ENCODE measurements at regions not wholly inside any gene's neighbourhood (a gene's known extent, or its start where the extent isn't known, plus 50 kb on each side); places are given as distances from the start of the nearest gene placed in this dataset.

DNA sequence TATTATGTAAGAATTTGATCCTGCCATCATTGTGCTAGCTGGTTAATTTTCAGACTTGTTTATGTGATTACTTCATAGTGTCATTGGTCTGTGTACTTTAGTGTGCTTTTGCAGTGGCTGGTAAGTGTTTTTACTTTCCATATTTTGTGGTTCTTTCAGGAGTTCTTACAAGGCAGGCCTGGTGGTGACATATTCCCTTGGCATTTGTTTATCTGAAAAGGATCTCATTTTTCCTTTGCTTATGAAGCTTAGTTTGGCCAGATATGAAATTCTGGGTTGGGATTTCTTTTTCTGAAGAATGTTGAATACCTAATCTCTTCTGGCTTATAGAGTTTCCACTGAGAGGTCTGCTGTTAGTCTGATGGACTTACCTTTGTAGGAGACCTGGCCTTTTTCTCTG lies 72.8 kb upstream of the MC4R start:
- DNase-seq (ENCODE audit: low spot score) = no peak

DNA sequence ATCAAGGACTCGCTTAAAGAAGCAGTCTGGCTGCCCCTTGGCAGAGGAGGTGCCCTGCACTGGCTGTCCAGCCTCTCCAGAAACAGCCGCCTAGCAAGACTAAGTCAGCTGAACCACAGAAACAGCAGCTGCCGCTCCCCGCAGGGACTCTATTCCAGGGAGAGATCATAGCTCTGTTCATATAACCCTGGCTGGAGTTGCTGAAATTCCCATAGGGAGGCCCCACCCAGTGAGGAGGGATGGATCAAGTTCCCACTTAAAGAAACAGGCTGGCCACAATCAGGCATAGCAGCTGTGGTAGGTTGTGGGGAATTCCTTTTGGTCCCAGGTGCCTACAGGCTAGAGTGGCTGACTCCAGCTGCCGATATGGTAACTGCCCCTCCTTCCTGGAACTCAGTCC lies 74.2 kb upstream of the MC4R start:
- no peak for DNase-seq (ENCODE audit: low spot score)

DNA sequence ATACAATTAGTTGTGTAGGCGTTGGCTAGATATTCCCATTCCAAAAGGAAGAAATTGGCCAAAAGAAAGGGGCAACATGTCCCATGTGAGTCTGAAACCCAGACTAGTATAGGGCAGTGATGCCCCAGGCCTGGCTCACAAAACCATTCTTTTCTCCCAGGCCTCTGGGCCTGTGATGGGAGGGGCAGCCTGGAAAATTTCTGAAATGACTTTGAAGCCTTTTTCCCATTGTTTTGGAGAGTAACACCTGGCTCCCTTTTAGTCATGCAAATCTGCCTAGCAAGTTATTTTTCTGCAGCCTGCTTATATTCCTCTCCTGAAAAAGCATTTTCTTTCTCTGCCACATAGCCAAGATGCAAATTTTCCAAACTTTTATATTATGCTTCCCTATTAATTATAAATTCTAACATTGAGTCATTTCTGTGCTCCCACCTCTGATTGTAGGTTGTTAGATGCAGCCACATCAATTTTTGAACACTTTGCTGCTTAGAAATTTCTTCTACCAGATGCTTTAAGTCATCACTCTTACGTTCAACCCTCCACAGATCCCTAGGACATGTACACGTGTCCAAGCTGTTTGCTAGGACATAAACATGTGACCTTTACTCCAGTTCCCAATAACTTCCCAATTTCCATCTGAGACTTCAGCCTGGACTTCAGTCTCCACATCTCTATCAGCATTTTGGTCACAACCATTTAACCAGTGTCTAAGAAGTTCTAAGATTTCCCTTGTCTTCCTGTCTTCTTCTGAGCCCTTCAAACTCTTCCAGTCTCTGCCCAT lies 76.1 kb upstream of the MC4R start:
- DNase-seq (ENCODE audit: low spot score) = no peak

DNA sequence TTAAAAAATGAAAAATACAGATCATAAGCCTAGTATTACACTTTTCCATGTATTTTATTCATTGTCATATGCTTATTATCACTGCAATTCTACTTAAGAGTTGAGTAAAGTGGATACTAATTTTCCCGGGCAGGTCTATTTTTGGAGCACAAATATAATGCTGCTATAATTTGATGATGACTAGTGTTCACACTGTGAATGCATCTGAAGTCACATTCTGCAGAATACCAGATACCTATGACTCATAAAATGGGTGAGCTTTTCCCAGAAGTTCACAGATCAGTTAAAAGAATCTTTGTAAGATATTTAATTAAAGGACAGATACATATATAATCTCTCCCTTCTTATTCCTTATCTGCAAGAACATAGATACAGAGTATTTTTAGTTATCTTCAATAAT lies 79.8 kb upstream of the MC4R start:
- no peak for DNase-seq (ENCODE audit: low spot score)

DNA sequence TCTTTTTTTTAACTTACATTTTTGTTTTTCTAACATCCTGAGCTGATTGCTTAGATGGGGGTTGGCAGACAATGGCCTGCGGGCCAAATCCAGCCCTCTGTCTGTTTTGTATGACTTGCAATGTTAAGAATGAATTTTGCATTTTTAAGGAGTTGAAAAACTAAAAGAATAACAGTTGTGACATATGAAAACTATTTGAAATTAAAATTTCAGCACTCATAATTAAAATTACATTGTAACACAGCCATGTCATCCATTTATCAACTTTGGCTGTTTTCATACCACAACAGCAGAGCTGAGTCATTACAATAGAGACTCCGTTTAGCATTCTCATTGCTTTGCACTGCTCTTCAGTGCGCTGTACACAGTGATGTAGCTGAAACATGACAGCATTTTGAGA lies 94.1 kb upstream of the MC4R start:
- DNase-seq (ENCODE audit: low spot score) = no peak

DNA sequence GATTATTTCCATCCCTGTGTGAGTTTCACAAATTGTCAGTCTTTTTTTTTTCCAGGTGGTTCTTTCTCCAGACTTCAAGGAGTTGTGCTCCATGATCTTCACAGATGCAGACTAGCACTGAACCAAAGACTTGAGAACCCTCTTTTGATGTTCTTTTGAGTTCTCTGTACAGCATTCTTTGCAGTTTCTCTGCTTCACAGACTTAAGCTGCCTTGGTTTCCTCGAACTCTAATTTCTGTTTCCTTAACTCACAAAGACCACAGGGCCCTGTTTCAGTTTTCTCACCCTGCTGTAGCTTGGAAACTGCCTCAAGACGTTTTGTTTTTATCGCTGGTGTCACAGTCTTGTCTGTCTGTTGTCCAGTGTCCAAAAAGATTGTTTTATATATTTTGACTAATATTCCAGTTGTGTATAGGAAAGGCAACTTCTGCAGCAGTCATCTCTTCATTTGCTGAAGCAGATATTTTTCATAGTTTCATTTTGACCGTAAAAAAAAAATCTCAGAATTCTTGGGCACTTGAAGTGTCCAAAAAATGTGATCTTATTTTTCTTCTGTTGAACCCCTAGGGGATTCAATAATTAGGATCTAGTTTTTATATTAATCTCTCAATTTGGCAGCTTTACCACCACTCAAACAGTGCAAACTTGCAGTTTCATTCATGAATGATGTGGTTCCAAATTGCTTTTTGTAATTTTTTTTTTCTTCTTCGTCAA lies 97.0 kb upstream of the MC4R start:
- no peak for DNase-seq (ENCODE audit: low spot score)

DNA sequence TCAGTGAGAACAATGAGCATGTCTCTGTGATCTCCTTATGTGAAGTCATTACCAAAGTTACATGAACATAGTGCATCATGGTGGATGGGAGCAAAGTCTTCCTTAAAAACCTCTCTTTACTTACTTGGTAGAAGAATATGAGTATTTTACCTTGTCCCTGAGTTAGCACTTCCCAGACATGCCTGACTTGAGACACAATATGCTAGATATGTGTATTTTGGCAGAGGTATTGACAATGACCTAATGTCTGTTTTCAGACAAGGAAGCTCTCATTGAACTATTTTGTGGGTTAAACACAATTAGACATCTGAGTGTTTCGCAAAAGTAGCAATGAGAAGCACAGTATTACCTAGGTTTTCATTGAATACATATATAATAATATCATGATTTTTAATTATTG lies 99.1 kb upstream of the MC4R start:
- no peak for DNase-seq (ENCODE audit: low spot score)

DNA sequence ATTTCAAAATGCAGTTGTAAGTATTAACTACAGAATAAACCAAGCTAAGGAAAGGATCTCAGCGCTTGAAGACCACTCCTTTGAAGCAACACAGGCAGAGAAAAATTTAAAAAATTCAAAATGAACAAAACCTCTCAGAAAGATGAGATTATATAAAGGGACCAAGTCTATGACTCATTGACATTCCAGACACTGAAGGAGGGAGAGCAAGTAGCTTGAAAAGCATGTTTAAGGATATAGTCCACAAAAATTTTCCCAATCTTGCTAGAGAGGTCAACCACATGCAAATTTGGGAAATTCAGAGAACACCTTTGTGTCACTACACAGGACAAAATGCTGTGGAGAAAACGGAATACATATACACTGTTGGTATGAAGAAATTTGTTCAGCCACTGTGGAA lies 112.6 kb upstream of the MC4R start:
- no peak for DNase-seq (ENCODE audit: low spot score)

DNA sequence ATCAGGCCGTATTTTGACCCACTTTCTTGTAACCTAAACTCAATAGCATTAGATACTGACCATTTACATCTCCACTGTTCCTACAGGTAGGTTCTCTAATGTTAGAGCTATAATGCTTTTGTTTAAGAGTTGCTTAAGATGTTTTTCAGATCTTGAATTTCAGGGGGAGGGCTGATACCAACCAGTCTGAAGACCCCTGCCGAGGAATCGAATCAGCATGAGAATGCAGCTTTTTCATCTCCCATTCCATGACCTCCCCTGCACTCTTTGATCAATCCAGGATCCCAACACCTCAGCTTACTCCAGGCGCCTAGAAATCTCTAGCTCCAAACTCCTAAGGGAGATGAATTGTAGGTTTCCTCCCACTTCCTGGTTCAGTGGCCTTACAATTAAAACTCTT lies 120.5 kb upstream of the MC4R start:
- DNase-seq (ENCODE audit: low spot score) = no peak

DNA sequence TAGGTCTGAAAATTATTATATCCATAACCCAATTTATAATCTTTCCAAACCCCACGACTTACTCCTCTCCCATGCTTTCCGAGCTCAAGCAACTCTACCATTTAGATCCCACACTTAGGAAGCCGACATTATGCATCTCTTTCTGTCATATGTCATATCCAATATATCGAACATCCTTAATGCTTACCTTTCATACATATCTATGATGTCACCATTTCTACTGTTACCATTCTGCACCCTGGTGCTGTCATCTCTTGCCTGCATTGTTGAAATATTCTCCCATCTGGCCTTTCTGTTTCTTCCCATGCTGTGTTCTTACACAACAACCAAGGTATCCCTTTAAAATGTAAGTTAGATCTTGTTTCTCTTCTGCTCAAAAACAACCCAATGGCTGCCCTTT lies 127.1 kb upstream of the MC4R start:
- no peak for DNase-seq (ENCODE audit: low spot score)

DNA sequence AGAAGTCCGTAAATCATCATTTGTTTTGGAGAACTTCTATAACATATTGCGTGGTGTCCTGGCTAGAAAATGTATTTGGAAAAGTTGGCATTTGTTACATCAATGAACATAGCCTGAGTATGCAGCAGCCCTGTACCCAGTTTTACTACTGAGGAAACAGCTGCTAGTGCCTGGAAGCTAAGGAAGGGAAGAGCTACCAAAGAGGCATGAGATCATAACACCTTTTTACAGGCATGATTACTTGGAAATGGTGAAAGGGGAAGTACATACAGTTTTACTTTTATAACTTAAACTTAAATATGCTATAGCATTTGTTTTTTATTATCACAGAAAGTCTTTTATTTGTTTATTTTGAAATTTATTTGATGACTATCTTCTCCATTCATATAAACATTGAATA lies 128.4 kb upstream of the MC4R start:
- DNase-seq (ENCODE audit: low spot score) = no peak

DNA sequence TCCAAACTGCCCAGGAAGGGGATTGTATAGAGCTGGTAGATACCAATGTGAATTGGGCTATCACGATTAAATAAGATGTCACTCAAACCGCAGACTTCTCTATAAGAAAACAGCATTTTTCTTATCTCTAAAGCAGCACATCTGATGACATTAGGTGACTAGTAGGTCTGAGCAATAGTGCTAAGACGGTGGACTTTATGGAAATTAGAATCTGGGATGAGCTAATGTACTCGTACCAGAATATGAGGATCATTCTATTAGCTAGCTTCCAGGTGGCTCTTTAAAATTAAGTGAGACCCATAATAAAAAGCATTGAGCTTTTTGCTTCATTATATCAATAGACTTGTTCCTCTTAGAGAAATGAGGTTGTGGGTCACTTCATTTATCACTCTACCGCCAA lies 130.0 kb upstream of the MC4R start:
- DNase-seq (ENCODE audit: low spot score) = no peak

DNA sequence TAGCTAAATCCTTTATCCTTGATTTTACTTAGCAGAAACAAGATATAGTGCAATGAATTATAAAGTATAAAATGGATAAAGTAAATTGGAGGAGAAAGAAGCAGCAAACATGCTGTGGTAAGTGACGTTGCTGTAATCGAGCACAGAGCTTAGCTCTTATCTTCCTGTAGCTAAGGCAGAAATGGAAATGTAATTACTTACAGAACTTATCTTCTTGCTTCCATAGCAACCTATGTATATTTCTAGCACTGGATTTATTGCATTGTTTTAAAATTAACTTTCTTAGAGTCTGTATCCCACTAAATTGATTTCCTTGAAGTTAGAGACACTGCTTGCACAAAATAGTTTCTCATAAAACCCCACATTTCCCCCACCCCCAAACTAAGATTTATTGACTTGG lies 130.6 kb upstream of the MC4R start:
- no peak for DNase-seq (ENCODE audit: low spot score)

DNA sequence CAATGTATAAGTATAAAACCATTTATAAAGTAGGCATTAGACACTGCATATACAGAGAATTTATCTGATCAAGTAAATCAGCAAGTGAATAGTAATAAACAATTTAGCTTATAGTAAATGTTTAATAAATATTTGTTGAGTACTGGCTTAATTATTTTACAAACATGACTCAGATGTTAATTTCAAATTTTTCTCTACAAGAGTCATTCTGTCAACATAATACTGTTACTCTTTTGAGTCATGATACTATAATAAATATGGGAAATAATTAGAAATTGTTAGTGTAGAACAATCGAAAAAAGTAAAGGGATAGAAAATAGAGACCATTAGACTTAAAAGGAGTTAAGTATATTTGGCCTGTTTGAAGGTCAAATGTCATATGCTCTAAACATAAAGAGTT lies 133.6 kb upstream of the MC4R start:
- no peak for DNase-seq (ENCODE audit: low spot score)

DNA sequence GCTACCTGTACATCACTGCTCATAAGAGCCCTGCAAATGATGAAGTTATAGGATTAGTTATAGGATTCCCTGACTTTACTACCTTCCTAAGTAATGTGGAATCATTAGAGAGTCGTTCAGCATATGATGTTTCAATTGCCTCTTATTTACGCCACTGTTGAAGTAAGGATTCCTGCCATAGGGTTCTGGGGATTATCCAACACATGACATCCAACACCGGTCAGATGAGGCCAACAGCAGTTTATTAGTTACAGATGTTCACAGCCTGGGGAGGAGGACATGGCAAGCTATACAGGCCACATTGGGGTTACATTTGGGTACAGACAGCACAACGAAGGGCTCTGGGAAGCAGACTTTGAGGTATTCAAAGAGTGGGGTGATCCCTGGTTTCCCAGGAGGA lies 134.1 kb upstream of the MC4R start:
- DNase-seq (ENCODE audit: low spot score) = no peak

DNA sequence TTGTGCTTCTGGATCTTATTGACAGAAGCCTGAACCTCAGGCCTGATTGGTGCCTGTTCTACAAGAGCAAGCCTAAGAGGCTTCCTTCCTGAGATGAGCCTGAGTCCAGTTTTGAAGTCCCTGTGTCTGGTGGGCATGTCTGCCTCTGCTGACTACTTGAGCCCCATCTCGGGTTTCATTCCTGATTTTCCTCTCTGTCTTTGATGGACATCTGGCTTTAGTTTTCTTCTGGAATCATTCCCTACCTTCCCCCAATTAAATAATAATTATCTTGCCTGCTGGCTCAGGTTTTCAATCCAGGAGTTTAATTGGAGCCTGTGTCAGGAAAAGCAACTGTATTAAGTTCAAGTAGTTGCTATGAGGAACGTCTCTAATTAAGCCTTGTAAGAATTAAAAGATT lies 135.5 kb upstream of the MC4R start:
- DNase-seq (ENCODE audit: low spot score) = no peak

DNA sequence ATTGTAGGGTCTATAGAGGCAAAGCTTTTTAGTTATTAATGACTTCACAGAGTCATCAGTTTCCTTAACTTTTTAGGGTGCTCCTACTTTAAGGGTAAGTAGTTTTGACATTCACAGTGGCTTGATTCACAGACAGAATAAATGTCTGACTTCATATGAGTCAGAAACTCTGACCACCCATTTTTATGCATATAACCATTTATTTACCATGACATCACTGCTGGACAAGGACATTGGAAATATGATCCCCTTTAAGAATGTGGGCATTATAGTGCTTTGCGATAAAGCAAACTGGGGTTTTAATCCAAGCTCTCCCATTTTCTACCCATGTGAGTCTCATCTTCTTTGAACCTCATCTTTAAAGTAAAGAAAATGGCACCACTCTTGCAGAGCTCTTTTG lies 162.0 kb upstream of the MC4R start:
- no peak for DNase-seq (ENCODE audit: low spot score)

DNA sequence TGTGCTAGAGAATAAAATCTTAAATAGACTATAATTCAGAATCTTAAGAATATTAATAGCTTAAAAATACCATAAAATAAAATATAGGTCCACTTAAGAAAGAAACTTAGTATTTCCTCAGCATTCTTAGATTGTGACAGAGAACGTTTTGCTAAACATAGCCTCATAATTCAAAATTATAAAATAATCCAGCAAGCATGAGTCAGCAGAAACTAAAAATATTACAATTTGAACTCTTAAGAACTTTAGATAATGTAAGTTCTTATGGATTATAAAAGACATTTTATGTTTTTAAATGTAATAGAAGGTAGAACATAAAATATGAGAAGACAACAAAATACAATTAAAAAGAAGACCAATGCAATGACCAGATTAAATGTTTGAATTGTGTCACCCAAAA lies 164.5 kb upstream of the MC4R start:
- no peak for DNase-seq (ENCODE audit: low spot score)

DNA sequence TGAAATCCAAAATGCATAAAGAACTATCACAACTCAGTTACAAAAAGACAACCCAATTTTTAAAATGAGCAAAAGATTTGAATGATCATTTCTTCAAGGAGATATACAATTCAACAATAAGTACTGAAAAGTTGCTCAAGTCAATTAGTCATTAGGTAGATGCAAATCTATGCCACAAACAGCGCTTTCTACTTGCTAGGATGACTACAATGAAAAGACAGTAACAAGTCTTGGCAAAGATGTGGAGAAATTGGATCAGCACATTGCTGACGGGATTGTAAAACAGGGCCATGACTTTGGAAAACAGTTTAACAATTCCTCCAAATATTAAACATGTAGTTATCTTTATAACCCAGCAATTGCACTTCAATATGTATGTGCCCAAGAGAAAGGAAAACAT lies 166.3 kb upstream of the MC4R start:
- DNase-seq (ENCODE audit: low spot score) = no peak

DNA sequence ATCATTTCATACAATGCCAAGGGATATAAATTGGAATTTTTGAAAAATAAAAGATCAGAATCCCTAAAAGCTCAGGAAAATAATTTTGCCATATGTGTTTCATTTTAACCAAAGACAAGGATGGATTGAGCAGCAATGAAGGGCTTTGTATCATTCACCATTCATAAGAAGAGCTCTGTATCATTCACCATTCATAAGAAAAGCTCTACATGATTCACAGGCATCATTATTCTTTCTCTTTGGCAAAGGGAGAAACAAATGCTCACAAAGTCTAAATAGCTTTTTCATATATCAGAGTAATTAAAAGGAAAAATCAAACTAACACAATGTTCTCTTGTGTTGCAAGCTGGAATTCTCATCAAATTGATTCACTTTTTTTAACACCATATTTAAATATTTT lies 169.1 kb upstream of the MC4R start:
- no peak for DNase-seq (ENCODE audit: low spot score)

DNA sequence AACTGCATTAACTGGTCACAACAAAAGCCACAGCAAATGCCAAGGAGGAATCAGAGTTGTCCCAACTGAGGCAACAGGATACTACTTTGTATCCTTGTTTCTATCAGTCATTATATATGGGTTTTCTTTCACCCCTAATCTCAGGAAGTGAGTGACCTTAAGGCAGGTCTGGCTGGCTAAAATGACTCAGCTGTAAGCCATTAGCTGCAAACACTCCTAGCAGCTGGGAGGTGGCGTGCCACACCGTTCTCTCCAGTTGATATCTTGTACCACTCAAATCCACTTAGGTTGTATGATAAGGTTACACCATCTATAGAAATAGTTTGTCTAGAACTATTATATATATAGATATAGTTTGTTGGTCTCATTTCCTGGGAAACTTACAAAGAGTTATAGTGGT lies 171.1 kb upstream of the MC4R start:
- no peak for DNase-seq (ENCODE audit: low spot score)

DNA sequence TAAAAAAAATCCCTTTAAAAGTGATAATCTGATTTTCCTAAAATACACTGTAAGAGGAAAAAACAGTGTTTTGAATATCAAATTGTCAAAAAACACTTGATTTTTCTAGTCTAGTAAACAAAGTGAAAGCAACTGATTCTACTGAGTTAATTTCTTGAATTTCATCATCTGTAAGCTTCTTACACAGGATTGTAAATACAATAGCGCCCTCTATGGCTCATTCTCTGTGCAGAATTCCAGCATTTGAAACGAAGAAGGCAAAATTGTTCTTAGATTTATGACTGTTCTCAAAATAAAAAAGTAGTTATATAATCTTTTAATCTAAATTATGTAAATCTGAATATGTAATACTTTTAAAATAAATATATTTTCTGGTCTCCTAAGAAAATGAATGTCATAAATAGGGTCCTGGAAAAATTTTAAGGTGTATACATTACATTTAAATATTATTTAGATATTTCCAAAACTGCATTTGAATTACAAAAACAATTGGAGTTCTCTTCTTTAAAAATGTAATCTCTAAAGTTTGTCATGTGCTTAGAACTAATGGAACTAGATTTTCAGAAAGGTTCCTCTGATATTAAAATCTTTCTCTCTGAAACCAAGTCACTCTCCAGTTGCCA lies 176.9 kb upstream of the MC4R start:
- DNase-seq (ENCODE audit: low spot score) = peak; percentile 3

DNA sequence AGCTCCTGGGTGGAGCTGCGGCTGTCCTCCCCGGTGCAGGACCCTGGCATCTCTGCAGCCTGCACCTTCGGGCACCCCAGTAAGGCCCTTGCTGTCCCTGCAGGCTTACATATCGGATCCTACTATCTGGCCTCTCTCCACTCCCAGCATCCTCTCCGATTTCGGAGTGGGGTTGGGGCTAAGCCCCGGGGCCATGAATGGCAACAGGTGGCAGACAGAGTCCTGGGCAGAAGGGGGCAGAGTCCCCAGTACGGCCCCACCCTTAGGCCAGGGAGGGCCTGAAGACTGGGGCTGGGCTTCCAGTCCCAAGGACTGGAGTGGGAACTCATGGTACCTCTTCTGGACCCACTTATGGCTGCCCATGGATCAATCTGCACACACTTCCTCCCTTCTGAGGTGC lies 180.4 kb upstream of the MC4R start:
- DNase-seq (ENCODE audit: low spot score) = no peak

DNA sequence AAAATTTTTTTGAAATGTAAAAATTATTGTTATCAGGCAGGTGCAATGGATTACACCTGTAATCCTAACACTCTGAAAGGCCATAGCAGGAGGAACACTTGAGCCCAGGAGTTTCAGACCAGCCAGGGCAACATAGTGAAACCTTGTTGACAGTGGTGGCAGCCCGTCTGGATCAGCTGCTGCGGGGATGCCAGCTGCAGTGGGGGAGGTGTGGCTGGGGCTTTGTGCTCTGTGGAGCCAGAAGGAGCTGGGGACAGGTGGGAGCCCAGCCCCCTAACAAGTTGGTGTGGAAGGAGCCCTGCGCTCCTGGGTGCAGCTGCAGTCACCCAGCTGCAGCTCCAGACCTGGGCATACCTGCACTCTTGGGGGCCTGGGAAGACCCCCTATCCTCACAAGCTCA lies 182.4 kb upstream of the MC4R start:
- no peak for DNase-seq (ENCODE audit: low spot score)

Measured in HuH-7.5 (cell line).